Liver (tissue), 3 donors: ENCODE measurements at regions not wholly inside any gene's neighbourhood (a gene's known extent, or its start where the extent isn't known, plus 50 kb on each side); places are given as distances from the start of the nearest gene placed in this dataset.

Experiments used
- GABPA ChIP-seq, 2 donors: IDR thresholded peaks in 1 of 2; conservative IDR thresholded peaks in 1 of 2; 2 replicates each; pipeline ENCODE4 v1.6.1; 2016; ENCODE audit warnings: antibody characterized with exemption in 2 of 2, mild to moderate bottlenecking in 1 of 2, moderate library complexity in 1 of 2
- TAF1 ChIP-seq: conservative IDR thresholded peaks from 2 replicates; pipeline ENCODE4 v1.6.1; 2016; ENCODE audit warnings: antibody characterized with exemption, mild to moderate bottlenecking
- YY1 ChIP-seq: IDR thresholded peaks from 2 replicates; pipeline ENCODE4 v1.6.1; 2016; ENCODE audit warnings: antibody characterized with exemption, mild to moderate bottlenecking
- TF ChIP-seq, protein P1 (sequence below): fragments of 150-350 bp; IDR thresholded peaks from 2 replicates; pipeline ENCODE4 v1.5.1; 2017; ENCODE audit warnings: improper control_type of control experiment, low read depth, low read length; ENCODE audit not compliant: missing input control
- TF ChIP-seq, protein P2 (sequence below): IDR thresholded peaks from 2 replicates; pipeline ENCODE4 v1.6.1; 2016; ENCODE audit warnings: antibody characterized with exemption, mild to moderate bottlenecking
- donor health status: healthy.
- donor health status: healthy.

DNA sequence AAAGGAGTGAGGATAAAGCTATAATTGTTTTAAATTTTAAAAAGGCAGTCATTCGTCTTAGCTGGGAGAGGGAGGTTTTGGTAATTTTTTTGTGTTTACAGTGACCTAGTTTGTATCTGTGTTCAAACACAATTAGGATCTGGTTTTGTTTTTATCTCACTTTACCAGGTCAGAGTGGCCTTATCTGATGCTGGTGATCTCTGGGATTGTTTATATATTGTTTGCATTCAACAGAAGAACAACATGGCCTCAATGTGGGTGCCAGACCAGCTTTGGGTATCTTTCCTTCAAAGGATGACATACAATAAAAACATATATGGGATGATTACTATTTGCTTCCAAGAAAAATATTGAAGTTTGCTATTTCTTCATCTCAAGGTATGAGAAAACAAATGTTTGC lies 272.2 kb upstream of the UGT8 start:
- TF ChIP-seq, protein P1, sequence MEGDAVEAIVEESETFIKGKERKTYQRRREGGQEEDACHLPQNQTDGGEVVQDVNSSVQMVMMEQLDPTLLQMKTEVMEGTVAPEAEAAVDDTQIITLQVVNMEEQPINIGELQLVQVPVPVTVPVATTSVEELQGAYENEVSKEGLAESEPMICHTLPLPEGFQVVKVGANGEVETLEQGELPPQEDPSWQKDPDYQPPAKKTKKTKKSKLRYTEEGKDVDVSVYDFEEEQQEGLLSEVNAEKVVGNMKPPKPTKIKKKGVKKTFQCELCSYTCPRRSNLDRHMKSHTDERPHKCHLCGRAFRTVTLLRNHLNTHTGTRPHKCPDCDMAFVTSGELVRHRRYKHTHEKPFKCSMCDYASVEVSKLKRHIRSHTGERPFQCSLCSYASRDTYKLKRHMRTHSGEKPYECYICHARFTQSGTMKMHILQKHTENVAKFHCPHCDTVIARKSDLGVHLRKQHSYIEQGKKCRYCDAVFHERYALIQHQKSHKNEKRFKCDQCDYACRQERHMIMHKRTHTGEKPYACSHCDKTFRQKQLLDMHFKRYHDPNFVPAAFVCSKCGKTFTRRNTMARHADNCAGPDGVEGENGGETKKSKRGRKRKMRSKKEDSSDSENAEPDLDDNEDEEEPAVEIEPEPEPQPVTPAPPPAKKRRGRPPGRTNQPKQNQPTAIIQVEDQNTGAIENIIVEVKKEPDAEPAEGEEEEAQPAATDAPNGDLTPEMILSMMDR: no peak
- TF ChIP-seq TAF1: no peak
- TF ChIP-seq, protein P2, sequence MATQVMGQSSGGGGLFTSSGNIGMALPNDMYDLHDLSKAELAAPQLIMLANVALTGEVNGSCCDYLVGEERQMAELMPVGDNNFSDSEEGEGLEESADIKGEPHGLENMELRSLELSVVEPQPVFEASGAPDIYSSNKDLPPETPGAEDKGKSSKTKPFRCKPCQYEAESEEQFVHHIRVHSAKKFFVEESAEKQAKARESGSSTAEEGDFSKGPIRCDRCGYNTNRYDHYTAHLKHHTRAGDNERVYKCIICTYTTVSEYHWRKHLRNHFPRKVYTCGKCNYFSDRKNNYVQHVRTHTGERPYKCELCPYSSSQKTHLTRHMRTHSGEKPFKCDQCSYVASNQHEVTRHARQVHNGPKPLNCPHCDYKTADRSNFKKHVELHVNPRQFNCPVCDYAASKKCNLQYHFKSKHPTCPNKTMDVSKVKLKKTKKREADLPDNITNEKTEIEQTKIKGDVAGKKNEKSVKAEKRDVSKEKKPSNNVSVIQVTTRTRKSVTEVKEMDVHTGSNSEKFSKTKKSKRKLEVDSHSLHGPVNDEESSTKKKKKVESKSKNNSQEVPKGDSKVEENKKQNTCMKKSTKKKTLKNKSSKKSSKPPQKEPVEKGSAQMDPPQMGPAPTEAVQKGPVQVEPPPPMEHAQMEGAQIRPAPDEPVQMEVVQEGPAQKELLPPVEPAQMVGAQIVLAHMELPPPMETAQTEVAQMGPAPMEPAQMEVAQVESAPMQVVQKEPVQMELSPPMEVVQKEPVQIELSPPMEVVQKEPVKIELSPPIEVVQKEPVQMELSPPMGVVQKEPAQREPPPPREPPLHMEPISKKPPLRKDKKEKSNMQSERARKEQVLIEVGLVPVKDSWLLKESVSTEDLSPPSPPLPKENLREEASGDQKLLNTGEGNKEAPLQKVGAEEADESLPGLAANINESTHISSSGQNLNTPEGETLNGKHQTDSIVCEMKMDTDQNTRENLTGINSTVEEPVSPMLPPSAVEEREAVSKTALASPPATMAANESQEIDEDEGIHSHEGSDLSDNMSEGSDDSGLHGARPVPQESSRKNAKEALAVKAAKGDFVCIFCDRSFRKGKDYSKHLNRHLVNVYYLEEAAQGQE: no peak
- TF ChIP-seq GABPA (IDR thresholded peaks at IDR 0.05 in 1 of 2, conservative IDR thresholded peaks at IDR 0.05 in 1 of 2): no peak
- no peak for TF ChIP-seq YY1
